ENCODE measurements at regions not wholly inside any gene's neighbourhood (a gene's known extent, or its start where the extent isn't known, plus 50 kb on each side); places are given as distances from the start of the nearest gene placed in this dataset.

GRCh38 chr16:60151987-60152386 is 1417.9 kb upstream of the GOT2 start:
- TF ChIP-seq CTCF (IDR thresholded peaks at IDR 0.05; ENCODE audit: insufficient read depth, low read length, poor library complexity, severe bottlenecking) = no peak
- no peak for TF ChIP-seq EZH2phosphoT487 (conservative IDR thresholded peaks at IDR 0.05; ENCODE audit: low read length)

Data from SU-DHL-6 (cell line).